HL-60 (cell line): ENCODE measurements at regions not wholly inside any gene's neighbourhood (a gene's known extent, or its start where the extent isn't known, plus 50 kb on each side); places are given as distances from the start of the nearest gene placed in this dataset.

ENCODE experiments used
- DNase-seq, 2 experiments: peaks; one replicate each; pipeline ENCODE4 v3.0.0-alpha.2; 2010 to 2020; ENCODE audit warnings: low read depth in 1 of 2, low spot score in 1 of 2
- H3K27ac ChIP-seq: fragments of 250-450 bp; sonication (Bioruptor Pico); replicated peaks from 2 replicates; pipeline ENCODE4 v1.5.1; 2020; ENCODE audit warnings: mild to moderate bottlenecking, moderate library complexity
- H3K27me3 ChIP-seq: fragments of 250-450 bp; sonication (Bioruptor Pico); 2 replicates; pipeline ENCODE4 v1.5.1; 2021; ENCODE audit warnings: mild to moderate bottlenecking, moderate library complexity; ENCODE audit not compliant: insufficient read depth, poor library complexity, severe bottlenecking
- H3K4me3 ChIP-seq: replicated peaks from 2 replicates; pipeline ENCODE4 v1.5.1; 2011; ENCODE audit warnings: mild to moderate bottlenecking, control low read depth, low read length; ENCODE audit not compliant: insufficient read depth
- CTCF ChIP-seq: IDR thresholded peaks from one replicate; pipeline ENCODE4 v1.5.1; 2011; ENCODE audit warnings: low read length, control low read depth, inconsistent platforms; ENCODE audit not compliant: insufficient read depth
- GABPA ChIP-seq: IDR thresholded peaks from 2 replicates; pipeline ENCODE4 v1.6.1; 2012; ENCODE audit warnings: low read depth
- POLR2AphosphoS5 ChIP-seq: IDR thresholded peaks from 2 replicates; pipeline ENCODE4 v1.6.1; 2012; ENCODE audit warnings: low read depth
- REST ChIP-seq: IDR thresholded peaks from 2 replicates; pipeline ENCODE4 v1.6.1; 2012; ENCODE audit warnings: low read depth; ENCODE audit not compliant: insufficient replicate concordance
- SPI1 ChIP-seq: IDR thresholded peaks from 2 replicates; pipeline ENCODE4 v1.6.1; 2012; ENCODE audit warnings: low read depth, mild to moderate bottlenecking, borderline replicate concordance

- no peaks in the 10 kb centered on the region for H3K27me3 ChIP-seq
- DNase-seq: no peak
- TF ChIP-seq GABPA (no peak), REST (no peak), SPI1 (no peak), CTCF (no peak), POLR2AphosphoS5 (no peak)
- H3K27ac ChIP-seq: no peak overlapping the region
- H3K4me3 ChIP-seq: no peak overlapping the region
These were observed 312.3 kb upstream of the MKI67 start for GRCh38 chr10:128438417-128439063.

- DNase-seq: no peak
- Histone ChIP-seq H3K27ac (no peak overlapping the region), H3K4me3 (no peak overlapping the region), H3K27me3 (no peaks in the 10 kb centered on the region)
- no peak for TF ChIP-seq REST
- no peak for TF ChIP-seq SPI1
- TF ChIP-seq CTCF: no peak
- TF ChIP-seq GABPA: no peak
- TF ChIP-seq POLR2AphosphoS5: no peak
These were observed 314.4 kb upstream of the MKI67 start for GRCh38 chr10:128440513-128441160.

- H3K27me3 ChIP-seq: no peaks in the 10 kb centered on the region
- DNase-seq: no peak
- TF ChIP-seq GABPA (no peak), REST (no peak), CTCF (no peak), POLR2AphosphoS5 (no peak), SPI1 (no peak)
- H3K4me3 ChIP-seq: no peak overlapping the region
- H3K27ac ChIP-seq: no peak overlapping the region
These were observed 317.8 kb upstream of the MKI67 start for GRCh38 chr10:128443925-128444518.
